CD4-positive, alpha-beta T cell treated with Interleukin-15 for 1 hour (primary cell): ENCODE measurements at regions not wholly inside any gene's neighbourhood (a gene's known extent, or its start where the extent isn't known, plus 50 kb on each side); places are given as distances from the start of the nearest gene placed in this dataset.

ENCODE experiments used
- DNase-seq: peaks from one replicate; pipeline ENCODE4 v3.0.0-alpha.2; 2020

DNA sequence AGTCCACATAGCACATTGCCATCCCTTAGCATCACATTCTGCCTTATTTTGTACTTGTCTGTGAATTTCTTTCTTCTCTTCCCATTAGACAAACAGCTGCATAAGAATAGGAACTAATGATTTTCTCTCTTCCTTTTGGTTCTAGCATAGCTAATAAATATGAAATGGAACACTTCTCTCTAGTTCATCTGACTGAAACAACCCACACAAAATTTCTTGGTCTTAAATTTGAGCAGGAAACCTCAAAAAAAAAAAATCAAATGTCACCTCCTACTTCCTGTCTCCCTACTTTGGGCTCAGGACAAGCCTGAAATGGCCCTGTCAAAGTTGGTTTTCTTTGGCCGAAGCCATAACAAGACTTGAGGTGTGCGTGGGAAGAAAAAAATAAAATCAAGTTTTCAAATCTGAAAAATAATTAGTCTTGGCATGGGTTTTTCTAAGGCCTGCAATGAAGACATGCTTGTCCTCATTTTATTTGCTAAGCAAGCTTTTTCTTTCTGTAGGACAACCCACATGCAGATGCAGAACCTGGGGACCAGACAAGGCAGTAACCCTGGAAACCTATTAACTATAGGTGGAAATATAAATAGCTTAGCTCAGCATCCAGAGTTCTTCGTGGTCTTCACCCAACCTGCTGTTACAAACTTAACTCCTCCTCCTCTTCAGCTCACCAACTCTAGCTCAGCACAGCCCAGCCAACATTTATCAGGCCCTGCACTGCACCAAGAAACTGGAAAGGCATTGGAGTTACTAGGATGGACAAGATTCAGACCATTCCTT lies 523.5 kb upstream of the KLF4 start:
- DNase-seq: no peak

DNA sequence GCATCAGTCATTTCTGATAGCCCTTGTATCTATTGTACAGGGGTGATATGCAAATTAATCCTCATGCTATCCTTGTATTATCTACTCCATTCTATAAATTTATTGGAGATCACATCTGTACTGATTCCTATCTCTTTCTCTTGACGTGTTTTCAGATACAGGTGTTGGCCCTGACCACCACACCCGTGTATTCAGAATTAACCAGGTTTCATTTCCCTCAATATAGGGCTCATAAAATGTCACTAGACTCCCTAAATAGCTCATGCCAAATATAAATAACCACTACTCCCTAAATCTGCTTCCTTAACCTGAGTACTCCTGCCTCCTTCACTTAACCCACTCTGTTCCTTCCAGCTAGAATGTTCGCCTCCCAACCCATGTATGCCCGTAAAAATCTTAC lies 522.8 kb upstream of the KLF4 start:
- DNase-seq: no peak

GRCh38 chr9:108003526-108003925 lies 514.0 kb upstream of the KLF4 start:
- DNase-seq: no peak

- peak; percentile 37 for DNase-seq
These were observed 512.9 kb upstream of the KLF4 start for GRCh38 chr9:108002371-108002956.

DNA sequence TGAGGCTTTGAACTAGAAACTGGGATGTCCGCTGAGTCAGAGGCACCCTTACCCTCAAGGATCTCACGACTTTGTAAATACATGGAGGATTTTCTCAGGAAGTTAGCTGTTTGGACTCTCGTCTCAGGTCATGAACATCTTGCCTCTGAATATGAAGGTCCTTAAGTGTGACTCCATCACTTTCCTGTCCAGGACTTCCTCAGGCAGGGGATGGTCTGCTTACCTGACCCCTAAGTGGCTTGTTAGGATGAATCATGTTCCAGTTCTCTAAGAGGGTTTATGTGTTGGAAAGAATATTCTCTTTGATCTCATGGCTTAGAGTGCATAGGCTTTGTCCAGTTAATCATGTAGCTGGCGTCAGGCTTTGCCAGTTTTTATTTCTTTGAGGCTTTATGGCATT lies 511.7 kb upstream of the KLF4 start:
- no peak for DNase-seq

DNA sequence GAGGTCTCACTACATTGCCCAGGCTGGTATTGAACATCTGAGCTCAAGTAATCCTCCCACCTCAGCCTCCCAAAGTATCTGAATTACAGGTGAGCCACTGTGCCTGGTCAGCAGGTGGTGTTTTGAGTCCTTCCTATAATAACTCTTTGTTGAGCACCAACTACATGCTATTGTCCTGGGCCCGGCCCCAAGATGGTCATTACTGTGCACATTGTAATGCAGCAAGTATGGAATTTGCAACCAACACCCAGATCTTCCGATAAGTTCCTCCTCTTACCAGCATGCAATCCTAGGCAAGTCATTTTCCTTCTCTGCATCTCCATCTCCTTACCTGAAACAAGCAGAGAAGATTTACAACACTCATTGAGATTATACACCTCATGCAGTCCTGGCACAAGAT lies 510.3 kb upstream of the KLF4 start:
- DNase-seq: no peak

DNA sequence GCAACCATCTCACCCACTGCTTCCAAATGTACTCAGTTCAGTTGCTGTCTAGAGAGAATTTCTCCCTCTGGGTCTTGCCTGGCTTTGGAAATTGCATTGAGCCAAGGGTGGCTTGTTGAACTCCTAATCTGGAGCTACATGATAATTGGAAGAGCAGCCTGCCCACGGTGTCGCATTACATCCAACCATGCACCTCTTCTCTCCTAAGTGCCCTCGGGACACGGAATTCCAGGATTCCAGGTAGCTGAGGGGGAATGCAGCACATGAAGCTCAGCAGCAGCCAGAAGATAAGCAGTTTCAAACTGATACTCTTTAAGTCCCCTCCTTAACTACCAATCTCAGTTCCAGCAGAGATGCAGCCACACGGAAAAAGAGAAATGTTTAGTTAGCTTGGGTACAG lies 509.4 kb upstream of the KLF4 start:
- no peak for DNase-seq

- no peak for DNase-seq
These were observed 505.1 kb upstream of the KLF4 start for GRCh38 chr9:107994648-107995047.

GRCh38 chr9:107992271-107992670 lies 502.7 kb upstream of the KLF4 start:
- DNase-seq: no peak

DNA sequence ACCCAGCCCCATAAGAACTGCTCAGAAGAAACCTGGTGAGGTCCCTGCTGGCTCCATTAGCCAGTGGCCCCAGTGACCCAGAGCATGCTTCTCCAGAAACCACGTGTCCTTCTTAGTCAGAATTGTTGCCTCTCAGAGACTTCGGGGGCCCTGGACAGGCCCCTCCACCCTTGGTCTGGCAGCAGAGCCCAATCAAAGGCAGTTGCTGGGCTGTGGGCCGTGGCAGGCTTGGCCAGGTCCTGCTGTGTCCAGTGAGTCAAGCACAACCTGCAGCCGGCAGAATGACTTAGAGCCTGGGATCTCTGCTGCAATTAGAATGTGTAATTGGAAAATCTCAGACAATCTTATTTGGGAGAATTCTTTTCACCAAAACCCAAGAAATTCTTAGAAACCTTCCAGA lies 502.0 kb upstream of the KLF4 start:
- DNase-seq: no peak

GRCh38 chr9:107989544-107989943 lies 500.0 kb upstream of the KLF4 start:
- DNase-seq: peak; percentile 19

DNA sequence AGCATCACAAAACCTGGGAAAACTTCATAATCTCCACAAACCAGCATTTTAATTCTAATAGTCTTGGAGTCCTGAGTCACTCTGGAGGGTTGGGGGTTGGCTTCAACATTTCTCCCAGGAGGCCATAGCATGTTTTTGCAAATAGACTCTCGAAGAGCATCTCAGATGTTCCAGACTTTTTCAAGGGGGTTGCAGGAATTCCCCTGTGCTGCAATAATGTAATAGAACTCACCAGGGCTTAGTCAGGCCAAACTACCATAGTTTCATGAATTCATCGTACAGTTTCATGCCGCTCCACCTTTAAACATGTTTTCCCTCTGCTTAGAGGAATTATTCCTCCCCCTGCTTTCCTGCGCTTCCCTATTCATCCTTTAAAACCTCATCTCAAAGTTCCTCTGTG lies 499.5 kb upstream of the KLF4 start:
- DNase-seq: no peak

DNA sequence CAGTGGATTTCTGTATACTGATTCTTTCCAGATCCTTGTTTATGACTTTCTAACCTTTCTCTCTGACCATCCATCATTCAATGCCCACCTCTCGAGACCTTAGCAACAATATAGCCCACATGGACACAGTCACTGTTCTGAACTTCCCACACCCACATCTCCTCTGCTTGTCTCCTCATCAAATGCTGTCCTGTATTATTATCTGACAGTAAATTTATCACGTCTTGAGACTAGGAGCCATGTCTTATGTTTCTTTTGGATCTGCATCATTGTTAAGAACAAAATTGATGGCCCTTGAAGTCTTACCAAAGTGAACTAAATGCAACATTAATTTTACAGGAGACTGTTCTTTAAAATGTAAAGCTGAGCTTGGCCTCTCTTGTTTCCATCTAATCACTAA lies 495.4 kb upstream of the KLF4 start:
- DNase-seq: no peak

GRCh38 chr9:107983762-107984161 lies 494.2 kb upstream of the KLF4 start:
- DNase-seq: no peak

GRCh38 chr9:107983181-107983603 lies 493.6 kb upstream of the KLF4 start:
- no peak for DNase-seq

- no peak for DNase-seq
These were observed 493.2 kb upstream of the KLF4 start for GRCh38 chr9:107982745-107983144.

- no peak for DNase-seq
These were observed 492.4 kb upstream of the KLF4 start for GRCh38 chr9:107982001-107982400.

GRCh38 chr9:107980984-107981383 lies 491.4 kb upstream of the KLF4 start:
- no peak for DNase-seq

DNA sequence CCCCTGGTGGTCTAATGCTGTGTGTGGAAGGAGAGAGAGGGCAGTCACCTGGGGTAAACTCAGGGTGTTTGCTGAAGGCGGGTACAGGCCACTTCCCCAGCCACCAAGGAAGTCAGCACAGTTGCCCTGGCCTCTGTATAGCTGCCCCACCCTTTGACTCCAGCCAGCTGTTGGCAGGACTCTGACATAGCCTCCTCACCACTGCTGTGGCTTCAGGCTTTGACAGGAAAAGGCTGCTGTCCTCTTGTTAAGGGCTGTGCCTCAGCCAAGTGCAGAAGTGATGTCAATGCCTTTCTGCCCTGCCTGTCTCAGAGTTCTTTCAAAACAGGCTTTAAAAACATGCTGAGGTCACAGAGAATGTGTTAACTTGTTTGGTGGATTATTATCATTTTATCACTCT lies 487.2 kb upstream of the KLF4 start:
- peak; percentile 70 for DNase-seq

- no peak for DNase-seq
These were observed 485.9 kb upstream of the KLF4 start for GRCh38 chr9:107975426-107976010.

DNA sequence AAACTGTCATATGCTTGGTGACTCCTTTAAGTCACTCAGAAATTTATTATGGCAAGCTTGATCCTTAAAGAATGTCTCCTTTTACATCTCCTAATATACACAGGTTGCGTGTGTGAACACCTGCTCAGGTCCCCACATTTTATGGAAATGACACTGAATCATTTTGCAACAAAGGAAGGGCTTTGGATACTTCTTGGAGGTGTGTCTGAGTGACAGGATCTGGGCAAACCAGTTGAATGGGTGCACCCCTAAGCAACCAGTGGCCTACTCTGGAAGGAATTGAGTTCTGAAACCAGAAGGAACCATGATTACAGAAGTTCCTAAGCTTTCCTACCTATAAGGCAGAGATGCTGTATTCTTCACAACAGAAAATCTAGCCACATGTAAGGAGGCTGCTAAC lies 483.9 kb upstream of the KLF4 start:
- DNase-seq: no peak

DNA sequence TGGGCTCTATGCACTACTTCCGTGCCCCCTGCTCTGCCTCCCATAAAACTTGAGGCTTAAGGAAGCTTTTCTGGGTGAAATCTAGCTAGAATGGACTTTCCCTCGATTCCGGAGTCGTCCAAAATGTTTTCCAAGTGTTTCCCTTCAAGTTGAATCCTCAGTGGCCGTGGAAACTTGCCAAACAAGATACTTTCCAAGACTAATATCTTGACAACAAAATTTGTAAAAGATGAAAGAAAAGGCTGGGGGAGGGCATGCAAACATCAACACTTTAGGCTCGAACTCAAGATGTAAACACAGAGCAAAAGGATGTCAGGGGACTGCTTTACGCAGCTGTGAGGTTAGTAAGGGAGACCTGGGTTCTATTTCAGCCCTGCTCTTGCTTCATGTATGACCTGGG lies 482.8 kb upstream of the KLF4 start:
- no peak for DNase-seq

DNA sequence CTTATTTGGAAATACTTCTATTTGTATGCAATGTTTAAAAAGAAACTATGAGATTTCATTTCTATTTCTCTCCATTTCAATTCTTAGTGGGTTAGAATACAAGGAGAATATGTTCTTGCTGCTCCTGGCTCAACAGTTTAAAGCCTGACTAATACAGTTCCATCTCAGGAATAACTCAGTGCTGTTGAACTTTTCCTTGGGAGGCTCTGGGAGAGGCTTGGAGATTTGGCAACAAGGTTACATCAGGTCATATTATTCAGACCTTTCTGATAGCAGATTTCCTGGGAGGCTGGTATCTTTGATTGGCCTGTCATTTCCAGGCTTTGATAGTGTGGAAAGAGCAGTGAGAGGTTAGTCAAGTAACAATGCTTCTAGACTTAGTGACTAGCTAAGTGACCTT lies 481.7 kb upstream of the KLF4 start:
- DNase-seq: no peak

DNA sequence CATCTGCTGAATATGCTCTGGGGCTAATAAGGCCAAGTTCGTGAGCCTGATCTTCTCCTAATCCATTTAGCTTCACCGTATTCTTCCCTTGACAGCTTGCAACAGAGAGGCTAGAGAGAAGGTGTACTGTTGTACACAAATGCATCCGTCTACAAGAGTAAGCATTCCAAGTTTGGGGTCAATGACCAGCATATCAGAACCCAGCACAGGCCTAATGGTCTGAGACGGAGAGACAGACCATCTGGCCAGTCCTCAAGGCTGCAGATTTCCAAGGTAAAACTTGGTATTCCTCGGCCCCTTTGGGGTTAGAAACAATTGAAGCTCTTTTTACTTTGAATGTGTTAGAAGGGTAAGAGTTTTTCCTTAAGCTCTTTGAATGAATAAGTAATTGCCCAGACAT lies 481.2 kb upstream of the KLF4 start:
- DNase-seq: no peak

- DNase-seq: no peak
These were observed 480.2 kb upstream of the KLF4 start for GRCh38 chr9:107969727-107970126.
